Skeletal muscle satellite cell (primary cell): ENCODE measurements at regions not wholly inside any gene's neighbourhood (a gene's known extent, or its start where the extent isn't known, plus 50 kb on each side); places are given as distances from the start of the nearest gene placed in this dataset.

Experiments
- H3K27me3 ChIP-seq: 2 replicates; pipeline ENCODE4 v1.7.0; 2013; ENCODE audit warnings: low read length; ENCODE audit not compliant: control insufficient read depth, insufficient read depth
- H3K36me3 ChIP-seq: 2 replicates; pipeline ENCODE4 v1.7.0; 2013; ENCODE audit warnings: mild to moderate bottlenecking, control low read depth, low read length; ENCODE audit not compliant: insufficient read depth
- H3K4me1 ChIP-seq: 2 replicates; pipeline ENCODE4 v1.7.0; 2013; ENCODE audit warnings: low read length; ENCODE audit not compliant: control insufficient read depth, insufficient read depth
- H3K4me2 ChIP-seq: 2 replicates; pipeline ENCODE4 v1.7.0; 2013; ENCODE audit warnings: mild to moderate bottlenecking, low read length
- H3K4me3 ChIP-seq: 2 replicates; pipeline ENCODE4 v1.7.0; 2013; ENCODE audit warnings: low read length
- H3K9ac ChIP-seq: 2 replicates; pipeline ENCODE4 v1.7.0; 2013; ENCODE audit warnings: mild to moderate bottlenecking, low read depth, low read length, moderate library complexity
- H3K9me3 ChIP-seq: replicated peaks from 2 replicates; pipeline ENCODE4 v1.7.0; 2013; ENCODE audit warnings: mild to moderate bottlenecking, control low read depth, low read length

DNA sequence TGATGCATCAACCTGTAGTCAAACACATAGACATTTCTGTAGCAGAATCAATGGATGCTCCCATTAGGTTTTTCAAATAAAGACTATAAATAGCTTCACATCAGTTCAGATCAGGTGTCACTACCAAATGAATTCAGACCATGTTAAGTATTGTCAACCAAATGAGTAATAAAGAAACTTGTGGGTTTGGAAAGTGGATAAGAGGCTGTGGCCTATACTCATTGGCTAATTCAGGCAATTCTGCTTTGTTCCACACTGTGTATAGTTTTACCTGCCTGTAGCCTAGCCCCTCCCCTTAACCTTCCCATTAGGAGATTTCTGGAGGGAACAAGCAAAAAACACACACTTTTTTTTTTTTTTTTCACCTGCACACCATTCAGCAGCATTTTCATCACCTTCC lies 321.2 kb downstream of the HLX start:
- Histone ChIP-seq H3K4me3 (no peak overlapping the region), H3K4me1 (peaks cover 3% of the 10 kb centered on the region), H3K9me3 (no peaks in the 10 kb centered on the region), H3K9ac (no peak overlapping the region), H3K36me3 (no peaks in the 10 kb centered on the region), H3K27me3 (no peaks in the 10 kb centered on the region), H3K4me2 (no peak overlapping the region)

DNA sequence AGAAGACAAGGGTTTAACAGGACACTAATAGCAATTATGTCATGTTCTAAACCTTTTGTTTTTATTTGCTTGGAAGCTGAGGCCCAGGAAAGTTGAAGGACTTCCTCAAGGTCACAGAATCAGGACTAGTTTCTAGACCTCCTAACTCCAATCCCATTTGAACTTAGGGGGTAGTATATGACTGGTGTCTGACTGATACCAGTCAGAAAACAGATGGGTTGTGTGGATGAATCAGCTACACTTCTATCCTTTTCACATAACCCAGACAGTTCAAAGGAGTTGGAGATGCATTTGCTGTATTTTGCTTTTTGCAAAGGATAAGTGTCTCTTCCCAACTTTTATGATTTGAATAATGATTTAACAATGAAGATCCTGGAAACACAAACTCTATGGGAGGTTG lies 322.5 kb downstream of the HLX start:
- Histone ChIP-seq H3K27me3 (no peaks in the 10 kb centered on the region), H3K4me1 (peaks cover 3% of the 10 kb centered on the region), H3K4me2 (no peak overlapping the region), H3K9me3 (no peaks in the 10 kb centered on the region), H3K36me3 (no peaks in the 10 kb centered on the region), H3K9ac (no peak overlapping the region), H3K4me3 (no peak overlapping the region)

DNA sequence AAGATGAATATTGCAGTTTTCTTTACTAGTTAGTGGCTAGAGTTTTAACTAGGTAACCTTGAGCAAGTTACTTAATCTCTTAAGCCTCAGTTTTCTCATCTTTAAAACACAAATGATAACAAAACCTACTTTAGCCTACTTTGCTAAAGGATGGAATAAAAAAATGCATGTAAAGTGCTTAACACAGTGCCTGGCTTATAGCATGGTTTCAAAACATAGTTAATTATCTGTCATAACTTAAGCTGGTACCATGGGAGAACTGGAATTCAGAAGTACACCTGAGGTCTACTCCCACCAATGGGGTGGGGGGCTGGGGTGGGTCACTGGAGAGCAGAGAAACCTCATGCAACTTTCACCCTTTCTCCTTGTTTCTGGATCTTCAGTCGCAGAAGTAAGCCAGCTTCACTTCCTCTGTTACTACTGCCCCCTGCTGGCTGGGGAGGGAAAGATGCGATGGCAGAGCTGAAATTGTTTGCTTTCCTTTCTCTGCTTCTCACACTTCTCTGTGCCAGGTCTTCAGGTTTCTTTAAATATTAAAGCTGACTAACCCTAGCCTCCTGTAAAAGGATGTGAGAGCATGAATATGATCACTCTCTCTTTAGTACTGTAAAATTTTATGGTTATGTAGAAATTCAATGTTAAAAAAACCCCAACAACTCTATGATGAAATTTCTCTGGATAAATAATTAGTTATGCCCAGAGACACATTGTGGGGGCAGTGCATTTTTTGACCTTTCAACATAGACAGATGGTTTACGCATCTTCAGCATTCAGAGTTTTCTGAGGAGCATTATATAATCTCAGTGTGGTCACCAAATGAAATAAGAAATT lies 324.2 kb downstream of the HLX start:
- H3K9me3 ChIP-seq = no peaks in the 10 kb centered on the region
- no peaks in the 10 kb centered on the region for H3K36me3 ChIP-seq
- no peak overlapping the region for H3K4me3 ChIP-seq
- peaks cover 3% of the 10 kb centered on the region for H3K4me1 ChIP-seq
- no peak overlapping the region for H3K9ac ChIP-seq
- no peak overlapping the region for H3K4me2 ChIP-seq
- H3K27me3 ChIP-seq = no peaks in the 10 kb centered on the region

DNA sequence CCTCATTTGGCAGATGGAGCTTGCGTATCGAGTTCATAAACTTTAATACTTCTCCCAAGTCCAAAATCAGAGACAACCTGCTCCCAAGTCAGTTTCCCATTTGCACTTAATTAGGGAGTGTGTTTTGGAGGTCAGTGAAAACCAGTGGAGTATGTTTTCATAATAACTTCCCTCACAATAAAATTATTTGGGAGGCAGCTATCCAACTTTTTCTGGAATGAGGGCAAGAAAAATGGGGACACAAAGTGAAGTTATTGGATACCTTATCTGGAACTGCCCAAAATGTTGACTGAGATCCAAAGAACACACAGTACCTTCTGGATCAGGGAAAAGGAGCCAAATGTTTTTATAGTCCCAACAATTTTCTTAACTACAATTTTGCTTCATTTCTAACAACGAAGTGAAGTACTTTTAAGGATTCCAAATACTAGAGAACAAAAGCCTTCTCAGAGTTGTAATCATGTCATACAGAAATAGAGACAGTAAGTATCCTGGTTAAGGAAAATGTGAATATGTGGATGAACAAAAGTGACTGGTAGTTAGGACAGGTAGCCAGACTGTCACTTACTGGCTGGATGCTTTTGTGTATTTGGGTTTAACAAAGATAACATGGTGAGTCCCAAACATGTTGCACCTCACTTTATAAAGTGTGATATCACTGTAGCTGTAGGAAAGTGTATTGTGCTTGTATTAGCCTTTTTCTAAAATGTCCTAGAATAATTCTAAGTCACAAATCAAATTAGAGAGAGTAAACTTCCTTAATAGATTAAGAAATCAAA lies 325.0 kb downstream of the HLX start:
- Histone ChIP-seq H3K9ac (no peak overlapping the region), H3K9me3 (no peaks in the 10 kb centered on the region), H3K4me2 (no peak overlapping the region), H3K27me3 (no peaks in the 10 kb centered on the region), H3K36me3 (no peaks in the 10 kb centered on the region), H3K4me3 (no peak overlapping the region), H3K4me1 (peaks cover 3% of the 10 kb centered on the region)

DNA sequence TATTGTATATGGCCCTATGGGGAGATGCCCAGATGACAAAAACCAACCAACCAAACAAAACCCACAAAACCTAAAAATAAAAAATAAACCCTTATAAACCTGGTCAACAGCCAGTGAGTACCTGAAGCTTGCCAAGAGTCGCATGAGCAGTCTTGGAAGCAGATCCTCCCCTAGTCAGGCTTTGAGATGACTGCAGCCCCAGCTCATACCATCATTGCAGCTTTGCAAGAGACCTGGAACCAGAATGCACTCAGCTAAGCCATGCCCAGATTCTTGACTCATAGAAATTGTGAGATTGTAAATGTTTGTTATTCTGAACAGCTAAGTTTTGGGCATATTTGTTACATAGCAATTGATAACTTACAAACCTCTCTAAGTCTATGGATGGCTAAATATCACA lies 326.8 kb downstream of the HLX start:
- Histone ChIP-seq H3K27me3 (no peaks in the 10 kb centered on the region), H3K36me3 (no peaks in the 10 kb centered on the region), H3K4me3 (no peak overlapping the region), H3K9me3 (no peaks in the 10 kb centered on the region), H3K9ac (no peak overlapping the region), H3K4me2 (no peak overlapping the region), H3K4me1 (peaks cover 3% of the 10 kb centered on the region)

DNA sequence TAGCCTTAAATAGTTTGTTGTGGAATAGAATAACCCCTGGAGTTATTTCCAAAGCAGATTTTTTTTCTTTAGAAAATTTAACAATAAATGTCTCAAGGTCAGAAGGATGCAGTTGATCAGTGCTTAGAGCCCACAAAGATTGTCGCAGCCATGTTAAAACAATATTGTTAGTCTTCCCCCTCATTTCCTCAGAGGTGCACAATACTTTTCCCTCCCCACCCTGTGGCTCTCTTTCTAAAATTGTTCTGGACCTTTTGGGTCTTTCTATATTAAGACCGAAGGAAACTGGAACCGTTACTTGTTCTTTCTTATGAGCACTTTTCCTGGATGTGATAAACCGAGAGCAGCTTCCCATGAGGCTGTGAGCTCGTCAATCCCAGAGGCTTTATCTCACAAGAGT lies 333.7 kb downstream of the HLX start:
- H3K36me3 ChIP-seq = no peaks in the 10 kb centered on the region

DNA sequence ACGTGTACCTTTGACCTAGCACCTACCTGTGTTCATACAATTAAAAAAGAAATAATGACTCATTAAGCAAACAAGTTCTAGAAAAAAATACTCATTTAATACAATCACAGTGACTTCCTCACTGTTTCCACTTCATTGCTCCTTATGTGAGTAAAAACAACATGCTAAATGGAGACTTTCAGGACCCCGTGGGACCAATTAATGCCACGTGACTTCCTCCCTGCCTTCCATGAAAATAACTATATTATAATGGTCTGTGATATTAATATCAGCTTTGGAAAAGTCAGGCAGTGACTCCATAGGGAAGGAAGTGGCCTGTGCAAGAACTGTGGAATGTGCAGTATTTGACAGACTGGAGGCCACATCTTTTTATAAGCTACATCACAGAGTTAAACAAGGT lies 337.8 kb downstream of the HLX start:
- Histone ChIP-seq H3K4me1 (peaks cover 17% of the 10 kb centered on the region), H3K36me3 (no peaks in the 10 kb centered on the region), H3K9ac (no peak overlapping the region), H3K4me3 (no peak overlapping the region), H3K9me3 (no peaks in the 10 kb centered on the region), H3K4me2 (no peak overlapping the region), H3K27me3 (no peaks in the 10 kb centered on the region)

More for the DNA sequence above, 333.7 kb downstream of the HLX start:
- H3K9ac ChIP-seq = no peak overlapping the region
- H3K4me3 ChIP-seq = no peak overlapping the region
- H3K4me1 ChIP-seq = peaks cover 12% of the 10 kb centered on the region
- H3K27me3 ChIP-seq = no peaks in the 10 kb centered on the region
- no peaks in the 10 kb centered on the region for H3K9me3 ChIP-seq
- no peak overlapping the region for H3K4me2 ChIP-seq

DNA sequence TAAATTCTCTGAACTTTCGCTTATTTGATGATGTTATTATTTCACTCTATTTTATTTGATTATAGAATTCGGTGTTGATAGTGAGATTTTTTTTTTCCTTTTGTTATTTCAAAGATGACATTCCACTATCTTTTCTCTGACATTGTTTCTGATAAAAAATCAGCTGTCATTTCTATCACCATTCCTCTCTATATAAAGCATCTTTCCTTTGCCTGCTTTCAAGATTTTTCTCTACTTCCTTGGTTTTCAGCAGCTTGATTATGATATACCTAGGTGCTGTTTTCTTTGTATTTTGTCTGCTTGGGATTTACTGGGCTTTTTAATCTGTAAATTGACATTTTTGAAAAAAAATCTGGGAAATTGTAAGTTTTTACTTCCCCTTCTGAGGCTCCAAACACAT lies 344.0 kb downstream of the HLX start:
- H3K4me2 ChIP-seq = no peak overlapping the region
- no peaks in the 10 kb centered on the region for H3K9me3 ChIP-seq
- no peak overlapping the region for H3K4me3 ChIP-seq
- H3K27me3 ChIP-seq = no peaks in the 10 kb centered on the region
- H3K4me1 ChIP-seq = peaks cover 2% of the 10 kb centered on the region
- no peaks in the 10 kb centered on the region for H3K36me3 ChIP-seq
- no peak overlapping the region for H3K9ac ChIP-seq

DNA sequence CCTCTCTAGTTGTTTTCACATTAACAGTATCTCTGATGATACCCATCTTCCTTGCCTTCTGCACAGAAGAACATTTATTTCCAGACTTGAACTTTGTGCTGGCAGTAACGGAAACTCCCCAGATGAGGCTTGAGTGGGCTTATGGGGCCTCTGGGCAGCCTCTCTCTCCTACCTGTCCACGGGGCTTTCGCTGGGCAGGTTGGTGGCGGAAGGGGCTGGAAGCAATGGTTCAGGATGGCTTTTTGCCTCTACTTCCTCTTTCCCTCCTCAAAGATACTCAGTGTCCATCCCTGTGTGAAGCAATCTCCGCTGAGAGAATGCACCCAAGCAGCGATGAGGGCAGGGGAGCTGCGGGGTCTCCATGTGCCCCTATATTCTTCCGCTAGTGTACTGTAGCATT lies 348.2 kb downstream of the HLX start:
- Histone ChIP-seq H3K27me3 (no peaks in the 10 kb centered on the region), H3K4me2 (no peak overlapping the region), H3K4me1 (no peaks in the 10 kb centered on the region), H3K9ac (no peak overlapping the region), H3K9me3 (no peaks in the 10 kb centered on the region), H3K36me3 (no peaks in the 10 kb centered on the region), H3K4me3 (no peak overlapping the region)

DNA sequence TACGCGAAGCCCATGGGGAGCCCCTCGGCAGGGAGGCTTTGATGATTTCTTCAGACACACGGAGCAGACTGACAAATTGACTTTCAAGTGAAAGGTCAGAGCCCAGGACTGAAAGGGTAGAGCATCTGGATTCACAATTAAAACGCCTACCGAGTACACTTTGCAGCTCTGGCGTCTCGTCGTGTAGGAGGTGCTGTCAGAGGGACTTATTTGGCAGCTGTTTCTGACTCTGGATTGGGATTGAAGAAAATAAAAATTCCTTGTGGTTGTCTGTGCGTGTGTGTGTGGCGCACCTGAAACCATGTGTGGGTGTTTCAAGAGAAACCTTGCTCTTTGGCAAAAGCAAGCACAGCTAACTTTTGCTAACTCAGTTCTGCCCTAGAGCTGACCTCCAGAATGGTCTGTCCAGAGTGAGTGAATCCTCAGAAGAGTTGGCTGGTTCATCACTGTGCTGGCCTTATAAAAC lies 348.7 kb downstream of the HLX start:
- H3K4me3 ChIP-seq = no peak overlapping the region
- H3K36me3 ChIP-seq = no peaks in the 10 kb centered on the region
- no peak overlapping the region for H3K9ac ChIP-seq
- no peak overlapping the region for H3K4me2 ChIP-seq
- H3K4me1 ChIP-seq = no peaks in the 10 kb centered on the region
- no peaks in the 10 kb centered on the region for H3K27me3 ChIP-seq
- H3K9me3 ChIP-seq = no peaks in the 10 kb centered on the region

DNA sequence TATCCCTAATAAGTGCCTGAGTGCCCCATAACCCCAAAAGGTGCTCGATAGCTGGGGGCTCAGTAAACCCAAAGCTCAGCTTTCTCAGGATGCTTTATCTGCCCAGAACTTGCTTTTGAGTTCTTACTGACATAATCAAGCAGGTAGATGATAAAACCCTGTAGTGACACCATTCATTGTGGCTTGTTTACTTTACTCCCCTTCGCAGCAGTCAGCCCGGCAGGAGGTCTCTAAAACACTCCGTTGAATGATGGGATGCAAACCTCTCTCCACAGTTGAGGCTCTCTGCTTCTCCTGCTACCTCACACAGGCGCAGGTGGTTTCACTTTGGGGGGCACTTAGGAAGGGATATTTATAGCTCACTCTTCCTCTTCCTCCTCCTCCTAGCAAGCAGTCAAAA lies 349.4 kb downstream of the HLX start:
- Histone ChIP-seq H3K36me3 (no peaks in the 10 kb centered on the region), H3K4me3 (no peak overlapping the region), H3K4me2 (no peak overlapping the region), H3K27me3 (no peaks in the 10 kb centered on the region), H3K9ac (no peak overlapping the region), H3K4me1 (no peaks in the 10 kb centered on the region), H3K9me3 (no peaks in the 10 kb centered on the region)
